T-helper 1 cell treated with Interleukin-12 subunit alpha and Interleukin-12 subunit beta and Interleukin-4 antibody, amounts not matched to agents 30 ng/mL and 1 ng/mL, for 36 hours (primary cell): ENCODE measurements at regions not wholly inside any gene's neighbourhood (a gene's known extent, or its start where the extent isn't known, plus 50 kb on each side); places are given as distances from the start of the nearest gene placed in this dataset.

Experiments used
- intact Hi-C: fragments of 100-400 bp; cut with micrococcal nuclease; formaldehyde crosslinking; loops from one replicate; pipeline ENCODE4 v1.15.1; 2024

DNA sequence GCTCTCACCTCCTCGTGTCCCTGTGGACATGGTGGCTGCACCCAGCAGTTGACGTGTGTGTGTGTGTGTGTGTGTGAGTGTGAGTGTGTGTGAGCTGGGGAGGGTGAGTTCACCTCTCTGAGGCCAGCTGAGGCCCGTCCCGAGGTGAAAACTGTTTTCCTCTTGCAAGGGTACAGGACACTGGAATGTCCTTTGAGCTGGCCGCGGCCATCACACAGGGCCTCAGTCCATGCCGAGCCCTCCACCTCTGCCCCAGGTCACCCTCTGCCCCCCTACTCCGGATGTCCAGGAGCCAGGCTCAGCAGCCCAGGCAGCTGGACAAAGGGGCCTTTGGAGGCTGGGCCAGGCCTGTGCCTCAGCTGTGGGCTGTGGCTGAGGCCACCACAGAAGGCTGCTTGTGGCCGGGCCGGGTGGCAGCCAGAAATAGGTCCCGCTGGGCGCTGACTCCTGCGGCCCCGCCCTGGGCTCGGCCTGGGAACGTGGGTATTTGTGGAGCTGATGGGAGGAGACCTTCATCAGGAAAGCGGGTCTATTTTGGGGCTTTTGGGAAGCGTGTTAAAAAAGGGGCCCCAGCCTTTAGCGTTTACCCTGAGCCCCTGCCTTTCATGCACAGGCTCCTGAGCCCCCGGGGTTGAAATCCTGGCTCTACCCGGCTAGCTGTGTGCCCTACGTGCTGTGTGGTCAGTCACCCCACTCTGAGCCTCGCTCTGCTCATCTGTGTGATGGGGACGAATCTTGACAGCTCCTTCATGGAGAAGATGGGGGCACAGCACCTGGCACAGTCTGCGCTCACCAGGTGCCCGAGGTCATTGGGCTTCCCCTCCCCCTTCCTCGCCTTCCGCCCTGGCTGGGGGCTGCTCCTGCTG, 75.1 kb upstream of the IER5L start:
- intact Hi-C loops = no loop called here

DNA sequence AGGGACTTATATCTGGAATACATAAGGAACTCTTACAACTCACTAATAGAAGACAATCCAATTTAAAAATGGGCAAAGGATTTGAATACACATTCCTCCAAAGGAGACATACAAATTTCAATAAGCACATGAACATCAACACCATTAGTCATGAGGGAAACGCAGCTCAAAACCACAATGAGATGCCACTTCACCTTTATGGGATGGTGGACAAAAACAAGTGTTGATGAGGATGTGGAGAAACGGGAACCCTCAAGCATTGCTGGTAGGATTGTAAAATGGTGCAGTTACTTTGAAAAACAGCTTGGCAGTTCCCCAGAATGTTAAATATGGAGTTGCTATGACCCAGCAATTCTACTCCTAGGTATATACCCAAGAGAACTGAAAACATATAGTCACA, 72.7 kb upstream of the IER5L start:
- intact Hi-C loops = no loop called here

DNA sequence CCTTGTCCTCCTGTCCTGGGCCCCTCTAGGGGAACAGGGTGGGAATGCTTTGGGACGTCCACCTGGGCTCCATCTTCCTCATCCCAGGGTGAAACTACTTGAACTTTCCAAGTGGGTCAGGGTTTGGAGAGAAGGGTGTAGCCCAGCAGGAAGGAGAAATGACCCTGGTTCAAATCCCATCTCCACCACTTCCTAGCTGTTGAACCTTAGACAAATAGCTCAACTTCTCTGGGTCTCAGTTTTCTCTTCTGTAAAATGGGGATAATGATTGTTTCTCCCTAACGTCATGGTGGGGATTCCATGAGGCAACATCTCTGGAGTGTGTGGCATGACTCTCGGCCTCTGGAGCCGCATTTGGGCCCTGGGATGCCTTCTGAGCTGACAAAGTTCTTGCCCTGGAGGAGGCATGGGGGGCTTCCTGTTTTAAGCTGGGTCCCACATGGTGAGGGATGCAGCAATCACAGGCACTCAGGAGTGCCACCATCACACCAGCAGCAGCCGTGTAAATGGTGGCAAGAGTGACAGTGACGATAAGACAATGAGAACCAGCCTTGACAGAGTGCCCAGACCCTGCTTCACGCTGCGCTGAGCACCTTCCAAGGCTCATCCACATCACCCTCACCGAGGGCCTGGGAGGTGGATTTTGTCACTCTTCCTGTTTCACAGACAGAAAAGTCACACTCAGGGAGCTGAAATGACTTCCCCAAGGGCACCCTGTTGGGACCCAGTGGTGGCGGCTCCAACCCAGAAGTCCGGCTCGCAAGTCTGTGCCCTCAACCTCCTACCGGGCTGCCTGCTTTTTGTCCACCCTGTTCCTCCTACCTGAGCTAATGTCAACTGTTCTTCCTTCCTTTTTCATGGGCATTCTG, 69.5 kb upstream of the IER5L start:
- intact Hi-C loops = no loop called here

DNA sequence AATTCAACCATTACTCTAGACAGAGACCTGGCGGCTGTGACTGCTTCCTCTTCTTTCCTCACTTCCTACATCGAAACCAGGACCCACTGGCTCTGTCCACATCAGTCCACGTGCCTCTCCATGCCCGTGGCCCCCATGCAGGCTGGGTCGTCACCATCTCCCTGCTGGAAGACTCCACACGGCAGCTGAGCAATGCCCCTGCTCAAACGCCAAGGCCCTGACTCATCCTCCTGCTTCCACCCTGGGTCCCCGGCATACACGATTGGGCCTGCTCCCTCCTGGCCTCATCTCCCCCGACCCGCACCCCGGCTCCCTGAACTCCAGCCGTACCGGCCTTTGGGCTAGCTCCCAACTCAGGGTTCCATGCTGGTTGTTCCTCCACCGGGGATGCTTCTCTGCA, 67.2 kb upstream of the IER5L start:
- intact Hi-C loops = no loop called here

DNA sequence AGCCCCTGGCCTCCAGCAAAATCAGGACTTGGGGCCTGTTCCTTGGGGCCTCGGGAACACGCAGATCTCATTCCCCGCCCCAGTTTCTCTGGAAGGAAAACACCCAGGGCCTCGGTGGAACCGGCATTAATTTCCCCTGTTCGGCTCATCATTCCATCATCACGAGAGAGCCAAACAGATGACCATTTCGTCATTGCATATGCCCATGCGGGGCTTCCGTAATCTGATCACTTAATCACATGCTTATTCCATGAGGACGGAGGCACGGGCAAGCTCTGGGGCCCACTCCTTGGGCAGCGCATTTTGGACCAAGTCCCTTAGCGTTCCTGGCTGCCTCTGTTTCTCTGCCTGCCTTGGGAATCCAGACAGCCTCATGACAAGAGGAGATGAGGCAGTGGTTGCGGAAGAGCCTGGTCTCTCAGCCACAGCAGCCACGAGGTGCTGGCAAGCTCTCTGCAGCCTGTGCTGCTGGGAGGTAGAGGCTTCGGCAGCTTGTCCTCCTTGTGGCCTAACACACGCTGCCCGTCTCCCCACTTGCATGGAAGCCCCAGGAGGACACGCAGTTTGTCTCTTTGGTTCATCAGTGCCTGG, 65.0 kb upstream of the IER5L start:
- intact Hi-C loops = no loop called here

DNA sequence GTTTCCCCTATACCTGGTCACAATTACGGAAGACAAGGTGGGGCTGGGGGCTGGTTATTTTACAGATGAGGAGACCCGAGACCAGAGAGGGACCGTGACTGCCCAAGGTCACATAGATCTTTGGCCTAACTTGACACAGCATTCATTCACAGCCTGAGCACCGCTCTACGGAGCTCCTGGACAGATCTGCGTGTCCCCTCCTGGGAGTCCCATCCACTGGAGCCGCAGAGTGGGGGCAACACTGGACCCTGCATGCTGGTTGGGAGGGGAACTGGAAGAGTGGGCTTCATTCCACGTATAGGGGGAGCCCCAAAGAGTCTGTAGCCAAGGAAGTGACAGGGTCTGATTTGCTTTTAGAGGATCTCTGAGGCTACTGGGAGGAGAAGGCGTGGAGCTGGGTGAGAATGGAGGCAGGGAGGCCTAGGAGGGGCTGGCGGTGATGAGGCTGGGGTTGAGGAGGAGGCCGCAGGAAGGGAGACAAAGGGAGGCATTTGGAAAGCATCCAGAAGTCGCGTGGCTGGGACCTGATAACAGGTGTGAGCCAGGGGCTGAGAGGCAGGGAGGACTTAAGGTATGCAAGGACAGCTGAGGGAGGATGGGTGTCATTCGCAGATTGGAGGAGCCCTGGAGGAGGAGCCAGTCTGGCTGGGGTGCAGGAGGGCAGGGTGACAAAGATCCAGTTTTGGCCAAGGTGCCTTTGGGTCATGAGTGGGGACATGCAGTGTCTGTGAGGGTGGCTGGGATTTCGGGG, 64.3 kb upstream of the IER5L start:
- intact Hi-C loops = no loop called here

DNA sequence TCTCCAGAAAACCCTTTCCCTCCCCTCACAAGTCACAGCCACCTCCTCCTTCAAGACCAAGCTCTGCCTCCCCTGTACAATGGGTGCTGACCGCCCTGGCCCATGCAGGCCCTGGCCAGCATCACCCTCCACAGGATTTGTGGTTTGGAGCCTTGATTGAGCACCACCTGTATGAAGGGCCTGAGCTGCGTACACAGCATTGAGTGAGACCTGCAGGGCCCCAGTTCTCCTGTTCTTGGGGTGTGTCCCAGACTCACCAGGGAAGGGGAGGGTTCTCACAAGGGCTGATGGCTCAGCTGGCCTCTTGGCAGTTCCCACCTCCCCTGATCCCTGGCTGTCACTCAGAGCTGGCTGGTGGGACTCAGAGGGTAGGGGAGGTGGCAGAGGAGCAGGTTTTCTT, 63.7 kb upstream of the IER5L start:
- intact Hi-C loops = no loop called here

DNA sequence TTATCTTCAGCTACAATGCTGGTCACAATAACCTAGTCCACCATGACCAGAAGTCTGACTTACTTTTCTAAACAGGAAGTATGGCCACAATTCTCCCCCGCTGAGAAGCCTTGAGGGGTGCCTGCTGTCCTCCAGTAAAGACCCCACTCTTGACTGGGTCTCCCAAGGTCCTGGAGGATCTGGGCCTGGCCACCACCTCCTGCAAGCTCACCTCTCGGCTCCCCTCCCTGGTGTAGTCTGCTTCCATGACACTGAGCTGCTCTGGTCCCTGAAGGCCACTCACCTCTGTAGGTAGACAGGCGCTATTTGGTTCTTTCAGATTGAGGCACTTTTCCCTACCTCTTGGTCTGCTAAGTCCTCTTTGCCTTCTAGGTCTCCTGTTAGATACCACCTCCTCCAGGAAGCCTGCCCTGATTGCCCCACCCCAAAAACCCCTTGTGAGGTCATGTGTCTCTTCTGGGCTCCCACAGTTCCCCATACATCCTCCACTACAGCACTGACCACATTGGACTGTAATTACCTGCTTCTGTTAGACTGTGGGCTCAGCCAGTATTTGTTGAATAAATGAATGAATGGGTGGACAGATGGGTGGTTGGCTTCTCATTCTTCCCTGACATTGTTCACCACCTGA, 62.6 kb upstream of the IER5L start:
- intact Hi-C loops = no loop called here

DNA sequence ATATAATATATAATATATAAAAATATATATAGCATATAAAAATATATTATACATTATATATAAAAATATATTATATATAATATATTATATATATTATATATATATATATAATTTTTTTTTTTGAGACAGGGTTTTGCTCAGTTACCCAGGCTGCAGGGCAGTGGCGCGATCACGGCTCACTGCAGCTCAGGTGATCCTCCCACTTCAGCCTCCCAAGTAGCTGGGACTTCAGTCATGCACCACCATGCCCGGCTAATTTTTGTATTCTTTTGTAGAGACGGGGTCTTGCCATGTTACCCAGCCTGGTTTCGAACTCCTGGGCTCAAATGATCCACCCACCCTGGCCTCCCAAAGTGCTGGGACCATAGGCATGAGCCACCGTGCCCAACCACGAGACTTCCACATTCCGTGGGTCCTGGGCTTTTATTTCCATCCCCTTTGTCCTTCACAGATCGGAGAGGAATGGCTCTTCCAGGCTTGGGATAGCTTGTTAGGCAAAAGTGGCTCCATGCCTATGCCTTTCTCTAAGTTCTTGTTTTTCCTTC, 62.0 kb upstream of the IER5L start:
- intact Hi-C loops = loop anchor here (5.0 kb wide), 2 partner anchors 38 to 372 kb away; no protein-coding TSS in a partner anchor

DNA sequence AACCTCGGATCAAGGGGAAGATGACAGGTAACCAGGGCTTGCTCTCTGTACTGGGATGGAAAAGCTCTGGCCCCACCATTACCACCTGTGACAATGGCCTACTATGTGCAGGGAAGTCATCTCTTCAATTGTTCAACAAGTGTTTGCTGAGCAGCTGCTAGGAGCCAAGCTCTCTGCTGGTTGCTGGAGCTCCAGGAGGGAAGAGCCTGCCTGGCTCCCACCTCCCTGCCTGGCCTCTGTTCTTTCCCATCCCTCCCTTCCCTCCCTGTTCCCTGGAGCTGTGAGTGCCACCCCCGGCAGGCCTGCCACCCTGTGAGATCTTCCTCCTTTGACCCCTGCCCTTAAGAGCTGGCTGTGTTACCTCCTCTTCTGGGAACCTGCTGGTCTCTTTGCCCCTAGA, 59.7 kb upstream of the IER5L start:
- intact Hi-C loops = loop anchor here (2.0 to 5.0 kb wide), 4 partner anchors 33 to 374 kb away; no protein-coding TSS in a partner anchor

DNA sequence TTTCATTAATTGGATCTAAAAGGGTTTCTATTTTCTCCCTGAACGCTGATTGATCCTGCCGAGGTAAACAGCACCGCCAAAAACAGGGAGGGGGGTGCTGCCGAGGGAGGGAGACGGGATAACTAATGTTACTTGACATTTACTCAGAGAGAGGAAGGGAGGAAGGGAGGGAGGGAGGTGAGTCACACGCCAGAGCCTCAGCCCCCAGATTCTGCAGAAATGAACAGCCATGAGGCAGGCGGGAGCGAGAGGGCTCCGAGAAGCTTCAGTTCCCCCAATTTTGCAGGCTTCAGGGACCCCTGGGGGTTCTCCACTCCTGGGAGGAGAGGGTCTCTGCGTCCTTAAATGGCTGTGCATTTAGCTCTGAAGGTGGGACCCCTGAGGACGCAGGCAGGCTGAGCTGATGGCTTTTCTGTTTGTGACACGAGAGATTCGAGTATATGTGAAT, 59.1 kb upstream of the IER5L start:
- intact Hi-C loops = loop anchor here (2.0 to 5.0 kb wide), 4 partner anchors 34 to 375 kb away; no protein-coding TSS in a partner anchor

DNA sequence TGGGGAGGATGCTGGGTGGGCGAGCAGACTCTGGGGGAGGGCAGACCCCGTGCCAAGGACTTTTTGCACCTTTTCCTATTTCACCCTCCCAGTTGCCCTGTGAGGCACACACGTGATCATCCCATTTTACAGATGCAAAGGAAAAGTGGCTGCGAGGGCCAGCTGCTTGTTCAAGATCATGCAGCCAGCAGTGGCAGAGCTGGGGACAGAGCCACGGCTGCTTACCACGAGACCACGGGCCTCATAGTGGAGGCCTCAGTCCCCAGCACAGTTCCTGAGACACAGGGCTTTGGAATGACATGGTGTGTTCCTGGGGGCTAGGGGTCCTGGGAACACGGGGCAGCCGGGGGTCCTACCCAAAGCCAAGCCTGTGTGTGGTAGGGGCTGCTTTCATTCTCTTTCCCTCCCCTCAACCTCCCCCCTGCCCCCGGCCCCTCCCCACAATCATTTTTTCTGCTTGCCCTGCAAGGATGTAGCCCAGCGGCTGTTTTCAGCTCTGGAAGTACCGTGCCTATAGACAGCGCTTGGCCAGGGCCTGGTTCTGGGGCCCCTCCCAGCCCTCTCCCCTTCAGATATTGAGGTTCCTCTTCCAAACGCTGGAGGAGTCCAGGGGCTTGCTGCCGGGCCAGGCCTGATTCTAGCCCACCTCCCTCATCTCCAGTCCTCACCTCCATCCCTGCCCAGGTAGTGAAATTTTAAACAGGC, 58.5 kb upstream of the IER5L start:
- intact Hi-C loops = loop anchor here (1.0 to 5.0 kb wide), 7 partner anchors 22 to 376 kb away; no protein-coding TSS in a partner anchor

DNA sequence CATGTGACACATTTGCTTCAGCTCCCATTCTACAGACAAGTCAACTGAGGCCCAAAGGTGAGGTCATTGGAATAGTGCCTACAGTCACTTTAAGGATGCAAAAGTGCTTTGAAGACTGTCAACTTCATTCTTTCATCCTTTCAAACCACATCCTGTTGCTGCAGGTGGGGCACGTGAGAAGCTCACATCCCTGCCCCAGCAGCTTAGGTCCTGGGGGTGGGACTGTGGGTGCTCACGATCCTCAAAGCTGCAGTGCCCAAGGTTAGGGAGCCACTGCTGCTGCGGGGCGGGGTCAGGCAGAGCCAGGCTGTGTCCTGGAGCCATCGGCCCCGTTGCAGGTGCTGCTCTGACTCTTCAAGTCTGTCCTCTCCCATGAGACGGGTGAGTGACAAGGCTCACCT, 57.9 kb upstream of the IER5L start:
- intact Hi-C loops = loop anchor here (1.0 to 5.0 kb wide), 7 partner anchors 22 to 376 kb away; no protein-coding TSS in a partner anchor

DNA sequence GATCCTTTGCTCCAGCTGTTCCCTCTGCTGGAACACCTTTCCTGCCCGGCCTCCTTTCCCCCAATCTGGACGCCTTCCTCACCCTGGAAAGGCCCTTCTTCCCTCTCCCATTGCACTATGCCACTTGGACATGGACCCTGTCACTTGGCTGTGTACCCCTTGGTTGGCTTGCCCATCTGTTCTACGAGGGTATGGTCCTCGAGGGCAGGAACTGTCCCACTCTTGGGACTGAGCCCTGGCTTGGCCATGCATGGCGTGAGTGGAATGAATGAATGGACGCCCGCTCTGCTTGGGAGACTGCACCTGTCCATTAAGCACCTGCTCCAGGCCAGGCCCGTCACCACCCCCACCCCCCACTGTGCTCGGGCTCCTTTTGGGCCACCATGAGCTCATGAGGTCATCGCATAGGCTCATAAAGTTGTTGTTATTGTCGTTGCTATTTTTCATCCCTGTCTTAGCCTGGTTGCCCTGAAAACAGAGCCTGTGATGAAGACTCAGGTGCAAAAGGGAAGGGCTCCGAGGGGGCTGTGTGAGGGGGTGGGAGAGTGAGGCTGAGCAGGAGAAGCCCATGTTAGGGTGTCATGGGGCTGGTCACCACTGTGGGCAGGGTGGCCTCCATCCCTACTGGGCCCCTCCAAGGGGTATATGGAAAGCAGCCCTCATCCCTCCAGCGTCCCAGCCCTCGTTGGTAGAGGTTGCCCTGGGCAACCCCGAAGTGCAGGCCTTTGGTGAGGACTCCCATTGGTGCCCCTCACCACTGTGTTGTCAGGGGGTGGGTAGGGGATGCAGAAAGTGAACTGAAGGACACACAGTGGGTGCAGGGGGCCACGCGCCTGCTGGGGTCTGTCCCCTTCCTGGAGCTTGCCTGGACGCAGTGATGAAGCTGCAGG, 57.2 kb upstream of the IER5L start:
- intact Hi-C loops = loop anchor here (5.0 kb wide), 2 partner anchors 33 to 377 kb away; no protein-coding TSS in a partner anchor

DNA sequence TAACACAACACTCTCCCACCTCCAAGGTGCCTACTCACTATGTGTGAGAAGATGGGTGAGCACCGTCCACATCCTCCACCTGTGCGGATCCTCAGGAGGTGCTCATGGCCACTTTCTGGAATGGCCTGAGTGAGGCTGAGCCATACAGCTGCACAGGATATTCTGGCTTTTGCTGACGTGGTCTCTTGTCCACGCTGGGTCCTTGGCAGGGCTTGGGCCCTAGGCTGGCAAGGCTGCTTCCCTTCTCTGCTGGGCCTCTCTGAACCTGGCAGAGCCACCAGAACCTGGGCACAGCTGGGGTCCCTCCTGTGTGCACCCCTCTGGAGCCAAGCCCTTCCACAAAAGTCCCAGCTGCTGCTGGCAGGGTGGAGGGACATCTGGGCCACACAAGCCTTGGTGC, 56.4 kb upstream of the IER5L start:
- intact Hi-C loops = no loop called here

DNA sequence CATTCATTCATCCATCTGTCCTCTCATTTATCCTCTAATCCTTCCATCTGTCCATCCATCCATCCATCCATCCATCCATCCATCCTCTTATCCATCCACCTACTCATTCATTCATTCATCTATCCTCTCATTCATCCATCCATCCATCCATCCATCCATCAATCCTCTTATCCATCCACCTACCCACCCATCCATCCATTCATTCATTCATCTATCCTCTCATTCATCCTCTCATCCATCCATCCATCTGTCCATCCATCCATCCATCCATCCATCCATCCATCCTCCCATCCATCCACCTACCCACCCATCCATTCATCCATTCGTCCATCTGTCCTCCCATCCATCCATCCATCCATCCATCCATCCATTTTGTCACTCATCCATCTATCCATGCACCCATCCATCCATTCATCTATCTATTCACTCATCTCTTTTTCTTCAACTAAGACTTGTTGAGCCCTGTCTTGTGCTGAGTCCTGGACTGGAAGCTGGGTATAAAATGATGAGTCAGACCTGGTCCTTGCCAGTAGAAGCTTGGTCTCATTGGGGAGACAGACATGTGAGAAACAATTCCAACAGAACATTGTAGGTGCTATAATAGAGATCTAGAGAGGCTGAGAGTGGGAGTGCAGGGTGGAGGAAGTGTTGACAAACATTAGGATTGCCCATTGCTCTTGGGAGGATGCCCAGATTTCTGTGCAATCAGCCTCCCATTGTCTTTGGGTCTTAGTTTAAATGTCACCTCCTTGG, 55.0 kb upstream of the IER5L start:
- intact Hi-C loops = no loop called here

DNA sequence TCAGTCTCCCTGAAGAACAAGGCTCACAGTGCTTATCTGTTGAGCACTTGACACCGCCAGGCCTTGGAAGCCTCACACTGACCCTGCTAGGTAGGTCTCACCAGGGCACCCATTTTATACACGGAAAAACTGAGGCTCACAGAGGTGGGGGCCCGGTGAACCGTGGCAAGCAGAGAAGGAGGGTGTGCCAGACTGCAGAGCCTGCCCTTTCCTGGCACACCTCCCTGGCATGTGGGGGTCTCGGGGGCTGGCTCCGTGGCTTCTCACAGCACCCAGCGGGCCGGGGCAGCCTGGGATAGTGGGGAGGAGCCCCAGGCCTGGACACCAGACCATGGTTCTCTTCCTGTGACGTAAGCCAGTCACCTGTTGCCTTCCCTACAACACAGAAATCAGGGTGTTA, 53.7 kb upstream of the IER5L start:
- intact Hi-C loops = no loop called here
